Endometrial microvascular endothelial cells (primary cell): ENCODE measurements at regions not wholly inside any gene's neighbourhood (a gene's known extent, or its start where the extent isn't known, plus 50 kb on each side); places are given as distances from the start of the nearest gene placed in this dataset.

Experiments used
- in situ Hi-C: cut with HindIII; loops from 2 replicates; pipeline ENCODE4 v1.10.0; 2017; ENCODE audit warnings: low sequenced_read_pairs, low pct_unique_long_range_greater_than_20kb; ENCODE audit errors: inconsistent ontology term

DNA sequence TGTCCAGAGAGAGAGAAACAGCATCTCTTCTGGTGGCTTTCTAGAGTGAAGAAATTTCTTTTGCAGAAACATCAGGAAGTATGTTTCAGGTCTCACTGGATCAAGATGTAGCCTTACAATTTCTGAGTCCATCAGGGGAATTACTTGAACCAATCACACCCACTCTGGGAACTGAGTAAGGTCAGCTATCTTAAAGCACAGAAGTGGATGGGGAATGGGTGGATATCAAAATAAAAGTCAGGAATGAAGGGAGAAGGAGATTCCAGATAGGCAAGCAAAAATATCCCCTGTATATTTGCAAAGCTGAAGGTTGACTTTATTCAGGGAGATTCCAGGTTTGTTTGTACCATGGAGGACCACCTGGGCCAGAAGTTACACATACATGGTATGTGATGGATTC lies 188.0 kb downstream of the CYRIA start:
- in situ Hi-C loops = loop anchor here (25.0 kb wide), 1 partner anchor 840 kb away; no protein-coding TSS in a partner anchor

DNA sequence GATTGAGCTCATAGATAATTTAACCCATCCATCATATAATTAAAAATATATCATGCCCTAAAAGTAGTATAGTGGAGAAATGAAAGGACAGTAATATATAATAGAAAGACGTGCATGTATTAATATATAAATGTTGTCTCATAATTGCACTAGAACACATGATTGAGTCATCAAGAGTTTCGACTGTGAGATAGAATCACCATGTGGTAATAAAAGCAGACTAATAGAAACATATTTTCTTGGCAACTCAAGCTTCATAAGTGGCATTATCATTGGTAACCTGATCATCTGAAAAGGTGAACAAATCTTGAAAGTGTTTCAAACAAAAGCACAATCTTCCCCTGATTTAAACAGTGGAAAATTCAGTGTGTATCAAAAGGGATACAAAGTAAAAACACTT lies 188.8 kb downstream of the CYRIA start:
- in situ Hi-C loops = loop anchor here (25.0 kb wide), 1 partner anchor 840 kb away; no protein-coding TSS in a partner anchor

GRCh38 chr2:16475986-16476567 lies 189.6 kb downstream of the CYRIA start:
- in situ Hi-C loops = loop anchor here (25.0 kb wide), 1 partner anchor 839 kb away; no protein-coding TSS in a partner anchor

- in situ Hi-C loops = loop anchor here (25.0 kb wide), 1 partner anchor 838 kb away; no protein-coding TSS in a partner anchor
Observed at GRCh38 chr2:16475586-16475985, 190.0 kb downstream of the CYRIA start.

DNA sequence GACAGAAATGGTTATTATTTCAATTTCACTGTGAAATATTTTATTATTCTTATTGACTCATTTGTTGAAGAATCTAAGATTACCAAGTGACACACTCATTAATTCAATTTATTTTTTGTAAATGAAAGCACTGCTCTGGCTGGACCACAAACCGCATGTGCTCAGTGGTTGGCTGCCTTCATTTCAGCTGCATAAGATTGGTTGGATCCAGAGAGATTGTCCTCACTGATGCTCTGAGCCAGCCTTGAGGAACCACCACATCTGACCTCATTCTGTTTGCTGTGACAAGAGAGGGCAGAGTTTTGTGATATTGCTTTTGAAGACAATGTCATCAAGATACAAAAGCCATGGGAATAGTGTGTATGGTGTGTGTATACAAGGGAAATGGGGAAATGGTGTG lies 192.1 kb downstream of the CYRIA start:
- in situ Hi-C loops = no loop called here

DNA sequence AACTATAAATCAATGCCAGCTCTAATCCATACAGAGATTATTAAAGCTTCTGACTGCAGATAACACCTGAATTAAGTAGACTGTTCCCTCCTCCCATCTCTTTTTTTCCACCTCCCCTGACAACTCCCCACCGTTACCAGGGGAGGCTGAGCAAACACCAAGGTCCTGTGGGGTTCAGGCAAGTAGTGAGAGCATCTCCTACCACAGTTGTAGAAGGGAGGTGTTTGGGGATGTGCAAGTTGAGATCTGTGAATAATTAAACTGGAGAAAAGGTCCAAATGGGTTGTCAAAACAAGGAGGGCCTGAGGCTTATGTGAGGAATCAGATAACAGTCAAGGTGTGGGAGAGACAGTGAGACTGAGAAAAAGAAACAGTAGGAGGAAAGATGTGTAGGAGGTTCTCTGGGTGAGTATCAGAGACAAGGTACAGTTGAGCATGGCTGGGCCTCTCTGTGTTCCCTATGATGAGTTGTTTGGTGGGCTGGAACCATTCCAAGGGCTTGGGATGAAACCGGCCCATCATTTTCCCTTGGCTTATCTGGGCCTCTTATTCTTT lies 194.6 kb downstream of the CYRIA start:
- in situ Hi-C loops = no loop called here

GRCh38 chr2:16466821-16467151 lies 198.8 kb downstream of the CYRIA start:
- in situ Hi-C loops = no loop called here

DNA sequence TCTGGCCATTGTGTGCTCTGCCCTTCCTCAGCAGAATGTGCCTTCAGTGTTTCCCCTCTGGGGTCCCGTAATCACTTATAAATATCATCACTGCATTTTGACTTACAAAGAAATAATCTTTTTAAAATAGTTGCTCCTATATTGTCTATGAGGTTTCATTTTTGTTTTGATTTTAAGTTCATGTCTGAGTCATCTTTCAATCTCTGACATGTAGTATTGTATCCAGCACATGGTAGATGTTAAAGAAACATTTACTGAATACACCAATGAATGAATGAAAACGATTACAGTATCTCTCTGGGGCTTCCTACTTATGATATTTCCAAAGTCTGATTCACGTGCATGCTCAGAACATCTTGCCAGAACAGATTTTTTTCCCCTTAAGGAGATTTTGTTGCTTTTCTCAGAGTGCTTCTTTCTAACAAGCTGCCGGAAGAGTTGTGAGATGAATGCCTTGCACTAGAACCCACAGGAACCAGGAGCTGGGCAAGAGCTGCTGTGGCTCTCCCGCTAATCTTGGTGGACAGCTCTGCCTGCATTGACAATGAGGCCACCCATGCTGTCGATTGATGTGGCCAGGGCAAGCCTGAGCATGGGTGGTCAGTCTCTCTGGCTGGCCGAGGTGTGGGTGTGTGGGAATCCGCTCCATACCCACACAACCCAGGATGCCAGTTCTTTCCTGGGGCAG lies 199.4 kb downstream of the CYRIA start:
- in situ Hi-C loops = no loop called here

GRCh38 chr2:16464641-16465040 lies 201.0 kb downstream of the CYRIA start:
- in situ Hi-C loops = no loop called here

- in situ Hi-C loops = no loop called here
Observed at GRCh38 chr2:16462958-16463357, 202.7 kb downstream of the CYRIA start.

- in situ Hi-C loops = no loop called here
Observed at GRCh38 chr2:16461672-16462071, 204.0 kb downstream of the CYRIA start.

DNA sequence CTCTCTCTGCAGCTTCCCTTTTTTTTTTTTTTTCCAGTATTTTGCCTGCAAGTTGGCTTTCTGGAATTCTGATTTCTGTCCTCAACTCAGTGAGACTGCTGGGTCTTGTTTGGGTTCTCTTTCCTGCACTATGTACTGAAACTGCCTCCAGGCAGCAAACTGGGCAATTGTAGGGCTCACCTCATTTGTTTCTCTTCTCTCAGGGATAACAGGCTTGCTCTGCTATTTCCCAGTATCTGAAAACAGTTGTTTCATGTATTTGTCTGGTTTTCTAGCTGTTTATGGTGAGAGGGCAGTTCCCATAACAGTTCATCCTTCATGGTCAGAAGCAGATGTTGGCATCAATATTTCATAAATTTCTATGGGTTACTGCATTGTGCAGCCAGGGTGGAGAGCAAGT lies 206.0 kb downstream of the CYRIA start:
- in situ Hi-C loops = no loop called here

DNA sequence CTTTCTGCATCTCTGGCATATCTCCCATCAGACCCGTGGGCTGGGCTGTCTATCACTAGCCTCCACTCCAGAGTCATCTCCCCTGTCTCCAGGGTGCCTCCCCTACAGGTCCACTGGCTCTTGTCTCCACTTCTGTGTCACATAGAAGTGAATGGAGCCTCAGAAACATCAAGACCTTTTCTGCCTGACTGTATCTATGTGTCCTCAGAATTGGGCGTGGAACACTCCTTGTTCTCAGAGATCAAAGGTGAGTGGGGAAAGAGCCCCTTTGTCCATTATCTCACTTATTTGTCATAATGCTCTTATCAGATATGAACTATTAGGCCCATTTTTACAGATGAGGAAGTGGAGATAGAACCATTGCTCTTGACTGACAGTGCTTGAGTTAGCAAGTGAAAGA lies 211.0 kb downstream of the CYRIA start:
- in situ Hi-C loops = no loop called here

DNA sequence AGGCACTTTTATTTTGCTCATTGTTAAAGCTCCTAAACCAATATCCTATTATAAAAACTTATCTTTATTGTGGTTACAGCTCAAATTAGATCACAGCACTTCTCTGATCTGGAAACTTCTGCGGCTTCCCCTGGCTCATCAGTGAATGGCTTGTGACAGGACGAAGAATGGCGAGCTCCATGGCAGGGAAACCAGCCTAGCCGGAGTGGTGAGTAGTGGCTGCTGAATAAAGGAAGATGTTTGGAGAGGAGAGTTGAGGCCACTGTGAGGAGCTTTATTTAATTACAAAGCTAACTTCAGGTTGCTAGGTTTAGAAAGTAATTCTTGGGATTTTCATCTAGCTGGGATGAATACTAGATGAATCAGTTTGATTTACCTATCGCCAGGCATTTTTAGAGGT lies 213.5 kb downstream of the CYRIA start:
- in situ Hi-C loops = no loop called here

DNA sequence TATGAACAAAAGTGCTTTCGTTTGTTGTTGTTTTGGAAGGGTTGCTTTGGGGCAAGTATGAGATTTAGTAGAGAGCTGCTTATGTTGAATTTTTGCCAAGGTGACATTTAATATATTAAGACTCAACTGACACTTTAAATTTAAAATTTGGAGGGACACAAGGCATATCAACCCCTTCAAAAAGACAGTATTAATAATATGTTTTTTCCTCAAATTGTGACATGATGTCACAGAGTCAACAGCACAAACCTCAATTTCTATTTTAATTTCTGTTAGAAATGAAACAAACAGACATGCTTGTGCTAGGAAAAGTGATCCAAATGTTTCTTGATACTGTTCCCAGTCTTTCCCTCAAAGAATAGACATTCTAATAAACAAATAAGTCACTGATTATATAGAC lies 218.9 kb downstream of the CYRIA start:
- in situ Hi-C loops = no loop called here

GRCh38 chr2:16442971-16443370 lies 222.7 kb downstream of the CYRIA start:
- in situ Hi-C loops = no loop called here

- in situ Hi-C loops = no loop called here
Observed at GRCh38 chr2:16441431-16441830, 224.2 kb downstream of the CYRIA start.

- in situ Hi-C loops = no loop called here
Observed at GRCh38 chr2:16440898-16441297, 224.7 kb downstream of the CYRIA start.

DNA sequence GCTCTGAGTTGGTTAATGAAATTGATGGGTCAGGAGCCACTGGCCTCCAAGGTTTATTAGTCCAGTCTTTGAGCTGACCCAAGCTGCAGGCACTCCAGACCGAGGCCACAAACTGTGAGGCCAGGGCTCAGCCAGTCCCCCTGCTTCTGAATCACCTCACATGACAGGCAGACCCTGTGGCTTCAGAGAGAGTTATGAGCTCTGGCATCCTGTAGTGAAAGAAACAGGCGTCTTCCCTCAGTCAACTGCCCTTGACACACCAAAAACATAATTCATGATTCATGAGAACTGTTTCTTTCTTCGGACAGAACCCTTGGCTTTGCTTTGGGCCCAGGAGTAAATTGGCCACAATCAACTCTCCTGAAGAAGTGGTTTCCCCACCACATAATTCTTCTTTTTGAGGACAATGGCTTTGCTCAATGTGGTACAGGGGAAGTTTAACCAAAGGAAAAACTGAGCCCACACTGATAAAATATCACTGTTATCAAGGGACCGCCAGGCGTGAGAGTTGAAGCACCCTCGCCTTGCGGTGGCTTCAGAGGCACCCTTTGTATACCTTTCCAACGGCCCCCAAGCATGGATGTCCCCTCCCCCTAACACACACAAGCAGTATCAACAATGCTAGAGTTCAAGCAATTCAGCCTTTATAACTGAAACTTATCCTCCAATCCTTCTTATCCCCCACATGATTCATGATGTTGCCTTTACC lies 226.9 kb downstream of the CYRIA start:
- in situ Hi-C loops = no loop called here

- in situ Hi-C loops = no loop called here
Observed at GRCh38 chr2:16437189-16437588, 228.4 kb downstream of the CYRIA start.
